ENCODE measurements at regions not wholly inside any gene's neighbourhood (a gene's known extent, or its start where the extent isn't known, plus 50 kb on each side); places are given as distances from the start of the nearest gene placed in this dataset.

DNA sequence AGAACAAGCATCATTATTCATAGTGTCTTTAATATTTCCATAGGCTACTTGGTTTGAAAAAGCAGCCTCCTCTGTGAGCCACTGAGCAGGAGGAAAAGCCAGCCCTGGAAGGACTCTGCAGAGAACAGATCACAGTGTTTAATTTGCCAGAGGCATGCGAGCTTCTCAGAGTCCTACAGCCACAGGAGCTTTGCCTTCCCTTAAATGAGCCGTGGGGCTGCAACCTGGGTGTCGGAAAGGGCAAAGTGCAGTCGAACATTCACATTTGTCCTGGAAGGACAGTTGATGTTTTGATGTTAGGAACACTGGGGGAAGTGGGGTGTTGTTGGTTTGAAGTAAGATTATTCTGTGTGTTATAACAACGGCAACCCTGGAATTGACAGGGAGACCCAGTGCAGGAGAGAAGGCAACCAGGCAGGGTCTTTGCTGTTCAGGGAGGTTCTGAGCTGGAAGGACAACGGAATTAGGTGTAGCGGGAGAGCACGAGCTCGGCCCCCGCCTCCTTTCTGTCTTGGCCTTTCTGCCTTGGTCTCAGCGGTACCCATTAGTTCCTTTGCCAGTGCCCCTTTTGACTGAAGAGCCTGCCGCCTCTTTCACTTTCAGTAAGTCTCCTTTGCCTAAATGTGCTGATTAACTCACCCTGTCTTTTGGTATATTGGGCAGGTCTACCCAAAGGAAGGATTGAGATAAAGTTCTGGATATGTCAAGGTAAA is 192.3 kb upstream of the PITRM1 start:
- WGBS, 2 experiments (ENCODE audit: insufficient coverage in 2 of 2) = 93 to 94% methylated on average over 10 to 11 of the region's 12 CpGs
- H3K4me1 ChIP-seq (ENCODE audit: control insufficient read depth, insufficient read depth, low read length, poor library complexity, severe bottlenecking) = no peaks in the 10 kb centered on the region
- no peak overlapping the region for H3K4me3 ChIP-seq (ENCODE audit: extremely low read depth, insufficient read depth, low read length, poor library complexity, severe bottlenecking)
- peaks cover 20% of the 10 kb centered on the region for H3K9me3 ChIP-seq (ENCODE audit: control insufficient read depth, low read length)
- H3K27ac ChIP-seq (ENCODE audit: low read depth, low read length, severe bottlenecking) = no peak overlapping the region
- no peaks in the 10 kb centered on the region for H3K36me3 ChIP-seq (ENCODE audit: control insufficient read depth, insufficient read depth, low read length)

DNA sequence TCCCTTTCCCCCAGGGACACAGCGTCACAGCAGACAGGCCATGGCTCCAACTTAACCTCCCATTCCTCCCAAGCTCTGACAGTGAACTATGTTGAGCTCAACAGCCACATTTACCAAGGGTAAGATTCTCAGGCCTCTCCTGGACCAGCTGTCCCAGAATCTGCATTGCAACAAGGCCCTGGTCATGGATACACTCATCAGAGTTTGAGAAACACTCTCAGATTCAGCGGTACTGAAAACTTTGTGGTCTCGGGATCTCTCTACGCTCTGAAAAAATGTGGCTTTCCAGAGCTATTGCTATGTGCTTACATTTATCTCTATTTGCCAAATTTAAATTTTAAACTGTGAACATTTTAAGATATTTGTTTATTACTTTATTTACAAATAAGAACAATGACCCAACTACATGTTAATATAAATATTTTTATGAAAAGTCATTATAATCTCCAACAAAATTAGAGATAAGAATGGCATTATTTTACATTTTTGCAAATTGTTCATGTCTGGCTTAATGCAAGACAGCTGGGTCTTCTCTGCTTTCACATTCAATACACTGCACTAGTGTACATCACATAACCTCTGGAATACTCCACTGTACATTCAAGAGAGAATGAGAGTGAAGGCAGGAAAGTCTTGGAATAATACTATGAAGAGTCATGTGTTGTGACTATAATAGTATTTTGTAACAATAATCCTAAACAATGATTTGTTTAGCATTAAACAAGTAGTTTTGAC is 190.9 kb upstream of the PITRM1 start:
- WGBS, 2 experiments (ENCODE audit: insufficient coverage in 2 of 2) = 92 to 97% methylated on average over 2 to 4 of the region's 4 CpGs
- peaks cover 20% of the 10 kb centered on the region for H3K9me3 ChIP-seq (ENCODE audit: control insufficient read depth, low read length)
- H3K4me1 ChIP-seq (ENCODE audit: control insufficient read depth, insufficient read depth, low read length, poor library complexity, severe bottlenecking) = no peaks in the 10 kb centered on the region
- no peak overlapping the region for H3K4me3 ChIP-seq (ENCODE audit: extremely low read depth, insufficient read depth, low read length, poor library complexity, severe bottlenecking)
- no peaks in the 10 kb centered on the region for H3K36me3 ChIP-seq (ENCODE audit: control insufficient read depth, insufficient read depth, low read length)
- H3K27ac ChIP-seq (ENCODE audit: low read depth, low read length, severe bottlenecking) = no peak overlapping the region

DNA sequence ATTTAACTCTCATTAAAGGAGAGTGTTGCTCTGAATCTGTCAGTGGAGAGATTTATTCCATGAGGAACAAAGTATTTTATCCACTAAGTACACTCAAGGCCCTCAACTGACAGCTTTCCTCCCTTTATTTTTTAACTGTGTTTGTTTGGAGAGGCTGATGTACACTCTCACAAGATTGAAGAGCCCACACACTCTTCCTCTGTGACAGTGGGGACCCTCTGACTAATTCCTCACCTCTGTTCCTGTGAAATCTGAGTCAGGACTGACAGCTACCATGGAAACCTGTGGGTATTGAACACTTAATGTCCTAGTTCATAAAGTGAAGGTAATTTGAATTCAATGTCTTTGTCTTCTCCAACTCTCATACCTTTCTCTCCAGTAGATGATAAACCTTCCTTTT is 189.8 kb upstream of the PITRM1 start:
- Histone ChIP-seq H3K36me3 (ENCODE audit: control insufficient read depth, insufficient read depth, low read length) (no peaks in the 10 kb centered on the region), H3K27ac (ENCODE audit: low read depth, low read length, severe bottlenecking) (no peak overlapping the region), H3K9me3 (ENCODE audit: control insufficient read depth, low read length) (peaks cover 20% of the 10 kb centered on the region), H3K4me1 (ENCODE audit: control insufficient read depth, insufficient read depth, low read length, poor library complexity, severe bottlenecking) (no peaks in the 10 kb centered on the region), H3K4me3 (ENCODE audit: extremely low read depth, insufficient read depth, low read length, poor library complexity, severe bottlenecking) (no peak overlapping the region)

DNA sequence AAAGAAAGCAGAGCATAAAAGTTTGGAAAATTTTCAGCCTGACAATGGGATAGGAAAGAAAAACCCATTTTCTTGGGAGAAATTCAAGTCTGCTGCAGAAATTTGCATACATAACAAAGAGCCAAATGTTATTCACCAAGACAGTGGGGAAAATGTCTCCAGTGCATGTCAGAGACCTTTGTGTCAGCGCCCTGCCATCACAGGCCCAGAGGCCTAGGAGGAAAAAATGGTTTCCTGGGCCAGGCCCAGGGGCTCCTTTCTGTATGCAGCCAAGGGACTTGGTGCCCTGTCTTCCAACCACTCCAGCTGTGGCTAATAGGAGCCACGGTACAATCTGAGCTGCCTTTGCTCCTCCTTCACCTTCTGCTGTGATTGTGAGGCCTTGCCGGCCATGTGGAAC is 189.1 kb upstream of the PITRM1 start:
- WGBS, 2 experiments (ENCODE audit: insufficient coverage in 2 of 2) = 78 to 100% methylated on average over 1 of the region's 3 CpGs
- H3K9me3 ChIP-seq (ENCODE audit: control insufficient read depth, low read length) = peaks cover 20% of the 10 kb centered on the region
- no peaks in the 10 kb centered on the region for H3K4me1 ChIP-seq (ENCODE audit: control insufficient read depth, insufficient read depth, low read length, poor library complexity, severe bottlenecking)
- H3K36me3 ChIP-seq (ENCODE audit: control insufficient read depth, insufficient read depth, low read length) = no peaks in the 10 kb centered on the region
- H3K27ac ChIP-seq (ENCODE audit: low read depth, low read length, severe bottlenecking) = no peak overlapping the region
- H3K4me3 ChIP-seq (ENCODE audit: extremely low read depth, insufficient read depth, low read length, poor library complexity, severe bottlenecking) = no peak overlapping the region

DNA sequence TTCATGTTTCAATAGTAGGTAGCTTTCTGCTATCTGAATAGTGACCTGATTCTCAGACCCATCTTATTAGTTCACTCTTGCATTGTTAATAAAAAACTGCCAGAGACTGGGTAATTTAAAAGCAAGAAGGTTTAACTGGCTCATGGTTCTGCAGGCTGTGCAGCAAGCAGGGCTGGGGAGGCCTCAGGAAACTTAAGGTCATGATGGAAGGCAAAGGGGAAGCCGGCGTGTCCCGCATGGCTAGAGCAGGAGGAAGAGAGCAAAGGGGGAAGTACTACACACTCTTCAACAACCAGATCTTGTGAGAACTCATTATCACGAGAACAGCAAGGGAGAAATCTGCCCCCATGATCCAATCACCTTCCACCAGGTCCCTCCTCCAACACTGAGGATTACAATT is 185.2 kb upstream of the PITRM1 start:
- no peak overlapping the region for H3K27ac ChIP-seq (ENCODE audit: low read depth, low read length, severe bottlenecking)

DNA sequence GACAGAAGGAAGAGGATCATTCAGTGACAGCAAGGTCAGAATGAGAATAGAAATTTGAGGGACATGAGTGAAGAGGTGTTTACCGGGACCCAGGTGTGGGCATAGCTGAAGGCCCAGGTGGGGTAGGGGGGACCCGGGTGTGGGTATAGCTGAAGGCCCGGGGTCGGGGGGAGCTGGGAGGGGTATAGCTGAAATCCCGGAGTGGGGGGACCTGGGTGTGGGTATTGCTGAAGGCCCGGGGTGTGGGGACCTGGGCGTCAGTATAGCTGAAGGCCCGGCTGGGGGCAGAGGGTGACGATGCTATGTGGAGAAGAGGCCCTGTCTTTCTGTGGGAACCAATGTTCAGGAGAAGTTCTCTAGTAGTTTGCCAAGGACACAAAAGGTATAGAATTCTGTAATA is 183.0 kb upstream of the PITRM1 start:
- WGBS, 2 experiments (ENCODE audit: insufficient coverage in 2 of 2) = 94 to 96% methylated on average over 7 to 9 of the region's 9 CpGs
- Histone ChIP-seq H3K27ac (ENCODE audit: low read depth, low read length, severe bottlenecking) (no peak overlapping the region), H3K36me3 (ENCODE audit: control insufficient read depth, insufficient read depth, low read length) (no peaks in the 10 kb centered on the region), H3K4me1 (ENCODE audit: control insufficient read depth, insufficient read depth, low read length, poor library complexity, severe bottlenecking) (no peaks in the 10 kb centered on the region), H3K9me3 (ENCODE audit: control insufficient read depth, low read length) (peaks cover 7% of the 10 kb centered on the region), H3K4me3 (ENCODE audit: extremely low read depth, insufficient read depth, low read length, poor library complexity, severe bottlenecking) (no peak overlapping the region)

More for the DNA sequence above, 185.2 kb upstream of the PITRM1 start:
- no peaks in the 10 kb centered on the region for H3K4me1 ChIP-seq (ENCODE audit: control insufficient read depth, insufficient read depth, low read length, poor library complexity, severe bottlenecking)
- H3K36me3 ChIP-seq (ENCODE audit: control insufficient read depth, insufficient read depth, low read length) = no peaks in the 10 kb centered on the region
- peaks cover 26% of the 10 kb centered on the region for H3K9me3 ChIP-seq (ENCODE audit: control insufficient read depth, low read length)
- no peak overlapping the region for H3K4me3 ChIP-seq (ENCODE audit: extremely low read depth, insufficient read depth, low read length, poor library complexity, severe bottlenecking)
- no CpG with 5 or more reads among the region's 4 CpGs for WGBS, 2 experiments (ENCODE audit: insufficient coverage in 2 of 2)

DNA sequence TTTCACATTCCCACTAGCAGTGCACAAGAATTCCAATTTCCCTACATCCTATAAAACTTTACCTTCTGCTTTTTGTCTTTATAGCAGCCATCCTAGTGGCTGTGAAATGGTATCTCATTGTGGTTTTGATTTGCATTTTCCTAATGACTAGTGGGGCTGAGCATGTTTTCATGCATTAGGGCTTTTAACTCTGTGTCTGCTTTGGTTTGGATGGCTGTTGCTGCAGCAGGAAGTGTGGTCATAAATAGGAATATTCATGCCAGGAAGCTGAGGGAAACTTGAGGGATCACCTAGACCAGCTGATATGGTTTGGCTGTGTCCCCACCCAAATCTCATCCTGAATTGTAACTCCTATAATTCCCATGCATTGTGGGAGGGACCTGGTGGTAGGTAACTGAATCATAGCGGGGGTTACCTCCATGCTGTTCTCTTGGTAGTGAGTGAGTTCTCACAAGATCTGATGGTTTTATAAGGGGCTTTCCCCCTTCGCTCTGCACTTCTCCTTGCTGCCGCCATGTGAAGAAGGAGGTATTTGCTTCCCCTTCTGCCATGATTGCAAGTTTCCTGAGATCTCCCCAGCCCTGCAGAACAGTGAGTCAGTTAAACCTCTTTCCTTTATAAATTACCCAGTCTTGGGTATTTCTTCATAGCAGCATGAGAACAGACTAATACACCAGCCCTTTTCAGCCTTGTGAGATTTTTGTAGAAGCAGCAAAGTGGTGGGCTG is 181.8 kb upstream of the PITRM1 start:
- H3K4me1 ChIP-seq (ENCODE audit: control insufficient read depth, insufficient read depth, low read length, poor library complexity, severe bottlenecking) = no peaks in the 10 kb centered on the region
- no peak overlapping the region for H3K4me3 ChIP-seq (ENCODE audit: extremely low read depth, insufficient read depth, low read length, poor library complexity, severe bottlenecking)
- WGBS, 2 experiments (ENCODE audit: insufficient coverage in 2 of 2) = 100% methylated on average over 1 to 2 of the region's 3 CpGs
- H3K27ac ChIP-seq (ENCODE audit: low read depth, low read length, severe bottlenecking) = no peak overlapping the region
- H3K36me3 ChIP-seq (ENCODE audit: control insufficient read depth, insufficient read depth, low read length) = no peaks in the 10 kb centered on the region
- peaks cover 7% of the 10 kb centered on the region for H3K9me3 ChIP-seq (ENCODE audit: control insufficient read depth, low read length)

DNA sequence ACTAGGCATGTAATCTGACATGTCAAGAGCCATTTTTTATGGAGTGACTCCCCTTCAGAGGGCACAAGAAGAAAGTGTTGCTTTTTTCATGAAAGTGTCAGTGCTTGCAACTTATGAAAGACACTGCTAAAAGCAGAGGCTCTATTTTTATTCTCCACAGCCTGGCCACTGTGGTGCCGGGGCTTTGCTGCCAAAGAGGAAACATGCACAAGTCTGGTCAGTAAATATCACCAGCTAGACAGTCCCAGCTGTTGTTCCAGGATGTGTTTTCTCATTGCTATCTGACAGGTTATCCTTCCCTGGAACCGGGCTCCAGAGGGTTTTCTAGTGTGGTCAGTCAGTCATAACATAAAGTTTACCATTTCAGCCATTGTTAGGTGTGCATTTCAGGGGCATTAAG is 180.7 kb upstream of the PITRM1 start:
- Histone ChIP-seq H3K4me3 (ENCODE audit: extremely low read depth, insufficient read depth, low read length, poor library complexity, severe bottlenecking) (no peak overlapping the region), H3K36me3 (ENCODE audit: control insufficient read depth, insufficient read depth, low read length) (no peaks in the 10 kb centered on the region), H3K27ac (ENCODE audit: low read depth, low read length, severe bottlenecking) (no peak overlapping the region), H3K4me1 (ENCODE audit: control insufficient read depth, insufficient read depth, low read length, poor library complexity, severe bottlenecking) (no peaks in the 10 kb centered on the region), H3K9me3 (ENCODE audit: control insufficient read depth, low read length) (peaks cover 7% of the 10 kb centered on the region)
- 70 to 83% methylated on average over 1 to 2 of the region's 2 CpGs for WGBS, 2 experiments (ENCODE audit: insufficient coverage in 2 of 2)

DNA sequence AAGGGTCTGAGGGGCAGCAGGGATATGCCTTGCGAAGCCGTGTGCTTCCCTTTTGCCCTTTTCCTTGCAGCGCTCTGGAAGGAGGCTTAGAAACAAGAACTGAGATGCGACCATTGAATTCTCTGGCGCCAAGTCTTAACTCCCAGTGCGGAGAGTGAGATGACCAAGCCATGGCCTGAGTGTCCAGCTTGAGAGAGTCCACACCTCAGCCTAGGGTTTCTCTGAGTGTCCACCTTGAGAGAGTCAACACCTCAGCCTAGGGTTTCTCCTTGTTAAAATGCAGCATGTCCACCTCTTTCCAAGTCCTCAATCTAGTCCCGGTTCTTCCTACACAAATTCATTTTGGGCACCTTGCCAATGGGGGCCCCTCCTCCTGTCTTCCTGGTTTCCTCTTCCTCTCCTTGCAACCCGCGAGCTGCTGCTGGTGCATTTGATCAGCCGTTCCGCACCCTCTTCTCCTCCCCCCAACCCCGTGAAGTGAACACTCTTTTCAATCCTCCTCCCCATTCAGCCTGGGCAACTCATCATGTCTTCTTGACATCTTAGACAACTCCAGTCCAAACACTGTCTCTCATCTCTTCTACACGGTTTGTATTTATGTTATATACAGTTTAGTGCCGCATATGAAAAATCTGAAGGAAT is 178.2 kb upstream of the PITRM1 start:
- no peak overlapping the region for H3K4me3 ChIP-seq (ENCODE audit: extremely low read depth, insufficient read depth, low read length, poor library complexity, severe bottlenecking)
- 89 to 93% methylated on average over 7 to 12 of the region's 14 CpGs for WGBS, 2 experiments (ENCODE audit: insufficient coverage in 2 of 2)
- H3K9me3 ChIP-seq (ENCODE audit: control insufficient read depth, low read length) = peaks cover 7% of the 10 kb centered on the region
- no peaks in the 10 kb centered on the region for H3K4me1 ChIP-seq (ENCODE audit: control insufficient read depth, insufficient read depth, low read length, poor library complexity, severe bottlenecking)
- H3K27ac ChIP-seq (ENCODE audit: low read depth, low read length, severe bottlenecking) = no peak overlapping the region
- H3K36me3 ChIP-seq (ENCODE audit: control insufficient read depth, insufficient read depth, low read length) = no peaks in the 10 kb centered on the region

DNA sequence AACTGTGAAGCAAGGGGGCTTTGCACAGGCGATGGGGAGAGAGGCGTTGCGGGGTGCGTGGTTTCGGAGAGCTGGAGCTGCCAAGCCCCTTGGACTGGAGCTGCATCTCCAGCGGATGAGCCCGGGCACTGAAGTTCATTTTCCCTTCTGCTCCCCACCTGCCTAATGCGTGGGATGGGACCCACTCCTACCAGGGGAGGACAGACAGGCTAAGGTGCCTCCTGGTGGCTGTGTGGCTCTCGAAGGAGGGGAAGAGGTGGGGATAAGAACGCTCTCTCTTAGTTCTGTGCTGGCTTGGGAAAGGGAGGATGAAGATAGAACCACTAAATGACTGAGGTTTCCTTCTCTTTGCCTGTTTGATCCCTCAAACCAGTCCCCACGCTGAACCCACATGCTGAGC is 177.6 kb upstream of the PITRM1 start:
- H3K4me3 ChIP-seq (ENCODE audit: extremely low read depth, insufficient read depth, low read length, poor library complexity, severe bottlenecking) = no peak overlapping the region
- 94 to 97% methylated on average over 6 of the region's 11 CpGs for whole genome bisulfite sequencing, 2 experiments (ENCODE audit: insufficient coverage in 2 of 2)
- H3K27ac ChIP-seq (ENCODE audit: low read depth, low read length, severe bottlenecking) = no peak overlapping the region
- H3K9me3 ChIP-seq (ENCODE audit: control insufficient read depth, low read length) = peaks cover 7% of the 10 kb centered on the region
- H3K36me3 ChIP-seq (ENCODE audit: control insufficient read depth, insufficient read depth, low read length) = no peaks in the 10 kb centered on the region
- no peaks in the 10 kb centered on the region for H3K4me1 ChIP-seq (ENCODE audit: control insufficient read depth, insufficient read depth, low read length, poor library complexity, severe bottlenecking)
